DOHH2 (cell line): ENCODE measurements at regions not wholly inside any gene's neighbourhood (a gene's known extent, or its start where the extent isn't known, plus 50 kb on each side); places are given as distances from the start of the nearest gene placed in this dataset.

Source experiments
- CTCF ChIP-seq: fragments of 200-600 bp; sonication (generic); IDR thresholded peaks from one replicate; pipeline ENCODE4 v1.5.1; 2014; ENCODE audit warnings: antibody characterized with exemption, mild to moderate bottlenecking, low read depth, low read length; ENCODE audit not compliant: poor library complexity, severe bottlenecking
- EZH2phosphoT487 ChIP-seq: fragments of 200-600 bp; sonication (generic); IDR thresholded peaks from 2 replicates; pipeline ENCODE4 v1.6.1; 2017; ENCODE audit warnings: borderline replicate concordance, mild to moderate bottlenecking, antibody characterized with exemption, low read length, moderate library complexity, mixed read lengths

GRCh38 chr6:28606424-28607391 is 81.0 kb downstream of the GPX5 start:
- TF ChIP-seq CTCF (peak; percentile 44), EZH2phosphoT487 (no peak; the same call in 1 of the 2 replicates)
